Activated gamma-delta T cell treated with anti-CD3 and anti-CD28 coated beads, Interleukin-2, amount 50 U/mL, for 16 hours (primary cell): ENCODE measurements at regions not wholly inside any gene's neighbourhood (a gene's known extent, or its start where the extent isn't known, plus 50 kb on each side); places are given as distances from the start of the nearest gene placed in this dataset.

ENCODE experiments used
- DNase-seq: peaks from one replicate; pipeline ENCODE4 v3.0.0-alpha.2; 2020; ENCODE audit warnings: low read depth

DNA sequence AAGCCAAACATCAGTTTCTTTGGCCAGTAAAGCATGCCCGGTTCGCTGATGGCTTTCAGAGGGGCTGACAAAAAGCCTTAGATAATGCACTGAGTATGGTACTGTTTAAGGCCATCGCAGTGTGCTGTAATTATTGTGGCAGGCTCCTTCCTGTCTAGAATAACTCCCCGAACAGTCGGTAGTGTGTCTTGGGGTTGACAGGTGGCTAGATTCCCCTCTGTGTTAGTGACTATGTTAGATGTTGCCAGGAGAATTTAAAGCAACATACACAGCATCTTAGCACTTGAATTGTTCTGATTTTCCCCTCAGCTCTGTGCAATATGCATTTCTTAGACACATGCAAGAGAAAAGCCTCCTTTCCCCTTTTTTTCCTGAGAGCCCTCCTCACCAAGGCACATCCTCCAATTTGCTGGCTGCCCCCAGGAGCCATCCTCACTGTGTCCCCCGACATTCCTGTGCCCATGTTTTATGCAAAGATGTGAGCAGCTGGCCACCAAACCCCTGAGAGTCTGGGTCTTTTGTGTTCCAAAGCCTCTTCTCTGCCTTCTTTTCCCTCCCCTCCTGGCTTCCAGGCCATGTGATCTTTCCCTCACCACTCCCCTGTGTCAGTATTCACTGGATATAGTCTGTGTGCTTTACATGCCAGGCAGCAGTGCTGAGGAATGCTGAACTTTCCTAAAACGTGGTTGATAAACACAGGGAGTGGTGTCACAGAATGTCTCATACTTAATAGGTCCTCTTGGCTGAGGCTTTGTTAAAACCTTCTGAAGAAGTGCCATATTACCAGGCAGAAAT, 331.5 kb downstream of the HRH4 start:
- DNase-seq = no peak

DNA sequence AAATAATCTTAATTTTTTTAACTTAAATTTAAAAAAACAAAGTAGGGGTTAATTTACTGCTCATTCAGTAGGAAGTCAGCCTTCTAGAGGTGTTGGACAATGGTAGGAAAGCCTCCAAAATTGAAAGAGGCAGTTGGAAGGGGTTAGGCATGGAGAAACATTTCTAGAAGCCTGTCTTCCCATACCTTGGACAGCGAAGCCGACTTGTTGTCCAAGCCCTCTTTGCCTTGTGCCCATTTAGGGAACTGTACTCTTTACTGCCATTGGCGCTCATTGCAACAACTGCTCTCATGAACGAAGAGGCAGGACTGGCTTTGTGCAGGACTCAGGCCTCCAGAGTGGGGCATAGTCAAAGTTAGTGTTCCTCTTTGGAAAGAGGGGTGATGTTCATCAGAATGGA, 333.3 kb downstream of the HRH4 start:
- DNase-seq = no peak

DNA sequence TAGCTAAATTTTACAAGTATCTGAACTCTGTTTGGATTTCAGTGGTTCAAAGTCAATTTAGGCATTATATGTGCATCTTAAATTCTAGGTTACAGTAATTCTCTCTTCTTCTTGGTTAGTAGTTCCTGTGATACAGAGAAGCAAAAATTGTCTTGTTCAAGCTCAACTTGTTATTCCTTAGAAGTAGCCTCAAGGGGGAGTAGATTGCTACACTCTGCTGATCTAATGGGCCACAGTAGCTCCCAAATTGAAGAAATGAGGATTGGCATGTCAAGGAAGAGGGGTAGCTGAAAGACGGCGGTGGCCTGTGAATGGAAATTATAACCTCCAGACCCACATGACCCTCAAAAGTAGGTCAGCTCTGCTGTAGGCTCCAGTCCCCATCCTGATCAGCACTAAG, 334.7 kb downstream of the HRH4 start:
- DNase-seq = no peak

DNA sequence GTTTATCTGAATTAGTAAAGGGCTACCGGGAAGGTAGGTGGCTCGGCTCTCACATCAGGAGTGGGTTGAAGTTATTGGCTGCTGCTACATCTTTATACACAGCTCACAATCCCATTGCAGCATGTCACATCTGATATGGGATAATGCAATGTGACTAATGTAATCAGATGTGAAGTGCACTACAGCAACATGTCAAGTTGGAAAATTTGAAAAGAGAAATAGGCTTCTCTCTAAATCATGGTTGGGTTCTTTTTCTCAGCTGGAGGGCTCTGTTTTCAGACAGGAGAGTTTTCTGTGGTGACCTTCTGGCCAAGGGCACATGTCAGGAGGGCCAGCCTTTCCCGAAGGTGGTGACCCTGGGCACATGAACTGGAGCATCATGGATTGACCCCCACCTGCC, 337.5 kb downstream of the HRH4 start:
- no peak for DNase-seq

DNA sequence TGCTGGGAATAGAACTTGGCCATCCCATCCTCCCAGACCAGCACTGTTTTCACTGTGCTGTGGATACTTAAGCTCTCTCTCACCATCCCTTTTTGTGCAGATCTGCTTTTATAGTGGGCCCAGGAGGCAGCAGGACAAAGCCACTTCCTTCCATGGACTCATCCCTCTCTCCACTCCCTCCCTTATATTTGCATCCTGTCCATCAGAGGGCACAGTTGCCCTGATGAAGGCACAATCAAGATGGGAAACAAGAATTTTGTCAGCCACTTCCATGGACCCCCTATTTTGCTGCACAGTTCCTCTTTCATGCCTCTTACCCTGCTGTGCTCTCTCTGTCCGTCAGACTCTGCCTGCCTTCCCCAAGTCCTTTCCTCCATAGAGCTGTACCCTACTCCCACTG, 338.7 kb downstream of the HRH4 start:
- no peak for DNase-seq

DNA sequence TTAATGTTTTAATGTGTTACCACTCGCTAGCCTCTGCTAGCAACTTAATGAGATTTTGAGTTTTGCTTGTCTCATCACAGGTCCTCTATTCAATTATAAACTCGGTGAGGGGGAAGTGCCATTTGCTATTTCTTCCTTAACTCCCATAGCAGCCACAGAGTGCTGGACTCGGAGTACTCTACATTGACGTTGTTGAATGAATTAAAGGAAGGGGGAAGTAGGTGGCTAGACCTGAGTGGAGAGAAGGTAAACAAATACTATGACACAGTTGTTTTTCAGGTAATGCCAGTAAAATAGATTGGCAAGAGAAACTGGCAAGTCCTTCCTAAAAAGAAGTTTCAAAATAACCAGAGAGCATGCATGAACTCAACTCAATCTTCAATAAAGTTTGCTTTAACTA, 339.3 kb downstream of the HRH4 start:
- DNase-seq = no peak

DNA sequence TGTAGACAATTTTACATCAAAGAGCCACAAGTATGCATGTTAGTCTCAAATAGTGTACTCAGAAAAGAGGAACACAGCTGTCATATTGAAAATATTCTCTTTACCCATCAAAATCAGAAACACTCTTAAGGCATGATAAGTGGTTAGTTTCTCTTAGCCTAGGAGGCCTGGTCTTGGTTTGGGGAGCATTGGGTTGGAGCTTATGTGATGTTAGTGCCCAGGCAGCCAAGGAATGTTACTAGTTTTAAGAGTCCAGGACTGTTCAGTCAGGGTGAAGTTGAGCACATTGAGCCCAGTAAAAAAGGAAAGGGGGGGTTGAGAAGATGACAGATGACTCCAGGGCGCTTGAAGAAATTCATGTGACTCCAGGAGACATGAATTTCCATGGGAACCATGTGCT, 340.6 kb downstream of the HRH4 start:
- DNase-seq = no peak

DNA sequence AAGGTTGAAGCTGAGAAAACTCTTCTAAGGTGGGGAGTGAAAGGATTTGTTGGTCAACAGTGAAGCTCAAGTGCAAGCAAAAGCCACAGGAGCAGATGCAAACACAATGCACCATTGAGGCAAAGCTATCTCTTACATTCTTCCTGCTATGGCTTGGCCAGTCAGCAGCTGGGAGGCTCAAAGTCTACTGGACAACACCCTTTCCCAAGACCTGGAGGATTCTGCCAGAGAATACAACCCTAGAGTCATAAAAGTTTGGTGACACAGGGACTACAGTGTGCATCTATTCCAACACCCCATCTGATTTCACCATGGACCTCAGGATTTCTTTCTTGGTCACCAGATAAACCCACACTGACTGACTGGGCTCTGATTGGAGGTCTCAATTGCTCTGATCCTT, 342.0 kb downstream of the HRH4 start:
- no peak for DNase-seq

DNA sequence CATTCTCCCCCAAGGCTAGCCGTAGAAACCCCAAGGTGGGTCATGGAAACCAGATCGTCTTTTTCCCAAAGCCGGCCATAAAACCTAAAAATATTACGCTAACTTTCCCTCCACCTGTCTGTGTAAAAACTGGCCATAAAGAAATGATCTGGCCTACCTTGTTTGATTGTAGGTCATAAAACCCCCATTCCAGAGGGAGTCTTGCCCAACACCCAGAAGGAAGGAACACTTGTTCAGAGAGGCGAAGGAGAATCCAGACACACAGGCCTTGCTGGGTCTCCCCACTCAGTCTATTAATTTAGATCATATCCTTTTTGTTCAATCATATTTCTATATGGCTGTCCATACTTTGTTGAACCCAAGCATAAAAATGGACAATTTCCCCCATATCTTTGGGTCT, 344.7 kb downstream of the HRH4 start:
- no peak for DNase-seq

DNA sequence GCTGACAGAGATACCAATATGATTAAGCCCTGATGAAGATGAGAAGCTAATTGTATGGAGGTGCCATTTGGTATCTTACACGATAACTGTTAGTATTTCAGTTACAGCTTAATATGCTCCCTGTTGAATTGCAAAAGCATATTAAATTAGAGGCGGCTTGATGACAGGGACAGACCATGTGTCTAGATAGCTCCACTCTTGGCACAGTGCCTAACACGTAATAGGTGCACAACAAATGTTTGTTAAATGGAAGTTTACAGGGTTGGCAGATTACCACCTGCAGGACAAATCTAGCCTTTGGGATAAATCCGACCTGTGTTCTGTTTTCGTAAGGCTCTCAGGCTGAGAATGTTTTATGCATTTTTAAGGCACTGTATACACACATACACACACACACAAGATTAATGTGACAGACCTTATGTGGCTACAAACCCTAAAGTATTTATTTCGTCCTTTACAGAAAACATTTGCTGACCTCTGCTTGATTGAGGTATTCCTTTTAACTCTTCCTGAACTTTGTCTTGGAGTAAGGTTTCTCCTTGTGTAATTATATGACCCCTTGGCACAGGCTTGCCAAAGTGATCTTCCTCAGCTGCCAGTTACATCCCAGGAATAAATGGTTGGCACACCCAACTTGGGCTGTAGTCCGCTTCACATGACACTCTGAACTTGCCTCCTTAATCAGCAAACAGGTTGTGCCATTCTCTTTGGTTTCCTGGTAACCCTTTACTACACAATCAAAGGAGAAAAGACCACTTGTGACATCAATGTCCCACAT, 348.9 kb downstream of the HRH4 start:
- DNase-seq = no peak

DNA sequence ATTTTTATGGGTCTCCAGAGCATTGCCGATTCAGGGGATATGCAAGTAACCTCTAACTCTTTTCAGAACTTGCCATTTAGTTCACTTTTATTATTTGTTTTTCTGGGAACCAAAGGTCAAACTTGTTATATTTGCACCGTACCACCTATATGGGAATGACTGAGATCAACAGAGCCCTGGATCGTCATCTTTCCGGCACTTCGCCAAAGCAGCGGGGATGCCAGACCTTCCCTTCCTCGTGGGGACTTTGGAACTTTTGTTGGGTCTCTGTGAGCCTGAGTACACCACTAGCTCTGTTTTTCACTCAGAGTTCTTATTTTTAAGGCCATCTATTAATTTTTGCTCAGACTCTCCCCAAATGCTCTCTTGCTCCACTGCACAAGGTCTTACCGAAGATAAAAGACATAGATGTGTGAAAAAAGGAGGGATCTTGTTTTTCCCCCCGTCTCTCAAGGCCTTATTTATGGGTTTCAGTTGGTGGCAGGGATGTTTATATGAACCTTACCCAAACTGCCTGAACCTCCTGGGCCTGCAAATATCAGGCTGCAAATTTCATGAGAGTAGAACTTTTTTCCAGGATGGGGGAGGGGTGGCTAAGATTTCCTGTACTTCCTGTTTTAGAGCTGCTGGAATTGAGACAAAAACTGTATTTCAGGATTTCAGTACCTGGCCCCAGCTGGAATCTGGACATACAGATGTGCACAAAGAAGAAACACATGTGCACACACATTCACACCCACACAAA, 350.3 kb downstream of the HRH4 start:
- DNase-seq = no peak

DNA sequence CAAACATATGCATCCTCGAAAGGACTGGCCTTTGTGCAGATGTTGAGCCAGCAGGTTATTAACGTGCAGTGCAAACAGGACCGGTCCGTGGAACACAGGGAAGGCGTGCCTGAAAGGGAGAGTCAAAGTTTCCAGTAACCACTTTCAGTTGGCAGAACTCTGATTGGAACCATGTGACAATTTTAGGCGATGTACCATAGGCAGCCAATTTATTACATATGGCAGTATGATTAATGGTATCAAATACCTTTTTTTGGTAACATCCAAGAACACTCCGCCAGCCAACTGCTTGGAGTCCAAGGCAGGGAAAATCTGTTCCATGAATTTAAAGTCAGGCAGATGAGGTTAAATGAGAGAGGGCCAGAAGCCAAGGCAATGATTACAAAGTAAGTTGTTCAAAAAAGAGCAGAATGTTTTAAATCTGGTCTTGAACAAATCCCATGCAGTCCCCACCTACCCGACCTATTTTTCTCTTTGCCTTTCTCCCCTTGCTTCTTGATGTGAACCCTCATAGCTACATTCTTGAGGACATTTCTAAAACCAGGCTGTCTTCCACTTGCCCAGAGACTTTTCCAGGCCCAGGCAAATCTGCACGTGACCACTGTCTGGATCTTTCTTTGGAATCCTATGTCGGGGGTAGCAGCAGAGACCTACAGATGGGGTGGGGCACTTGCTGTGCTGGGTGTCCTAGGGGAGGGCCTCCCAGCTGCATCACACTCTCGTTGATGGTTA, 351.7 kb downstream of the HRH4 start:
- DNase-seq = no peak

DNA sequence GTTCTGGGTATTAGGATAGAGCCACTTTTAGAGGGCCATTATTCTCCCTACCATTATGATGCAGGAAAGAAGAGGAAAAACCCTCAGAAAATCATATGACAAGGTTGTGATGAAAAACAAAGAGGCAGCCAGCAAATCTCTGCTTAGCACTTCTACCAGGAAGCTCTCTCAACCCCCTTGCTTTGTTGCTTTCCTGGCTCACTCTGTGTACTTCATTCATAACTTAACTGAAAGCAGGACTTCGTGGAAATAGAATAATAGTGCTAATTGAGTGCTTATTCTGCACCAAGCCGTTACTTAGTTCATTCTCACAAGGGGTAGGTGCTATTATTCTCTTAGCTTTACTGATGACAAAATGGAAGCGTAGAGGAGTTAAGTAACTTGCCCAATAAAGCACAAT, 354.1 kb downstream of the HRH4 start:
- DNase-seq = no peak

DNA sequence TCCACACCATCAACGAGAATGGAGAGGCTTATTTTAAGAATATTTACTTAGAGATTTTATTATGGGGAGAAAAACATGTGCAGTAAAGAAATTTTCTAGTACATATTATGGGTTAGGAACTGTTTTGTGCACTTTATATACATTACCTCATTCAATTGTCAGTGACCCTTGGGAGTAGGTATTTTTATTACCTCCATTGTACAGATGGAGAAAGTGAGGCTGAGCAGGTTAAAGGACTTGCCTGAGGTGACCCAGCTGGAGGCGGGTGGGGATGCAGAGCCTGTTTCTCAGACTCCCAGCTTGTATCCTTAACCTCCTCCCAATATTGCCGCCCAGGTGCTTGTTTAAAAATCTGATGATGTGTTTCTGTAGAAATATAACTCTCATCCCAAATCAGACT, 356.7 kb downstream of the HRH4 start:
- DNase-seq = no peak

DNA sequence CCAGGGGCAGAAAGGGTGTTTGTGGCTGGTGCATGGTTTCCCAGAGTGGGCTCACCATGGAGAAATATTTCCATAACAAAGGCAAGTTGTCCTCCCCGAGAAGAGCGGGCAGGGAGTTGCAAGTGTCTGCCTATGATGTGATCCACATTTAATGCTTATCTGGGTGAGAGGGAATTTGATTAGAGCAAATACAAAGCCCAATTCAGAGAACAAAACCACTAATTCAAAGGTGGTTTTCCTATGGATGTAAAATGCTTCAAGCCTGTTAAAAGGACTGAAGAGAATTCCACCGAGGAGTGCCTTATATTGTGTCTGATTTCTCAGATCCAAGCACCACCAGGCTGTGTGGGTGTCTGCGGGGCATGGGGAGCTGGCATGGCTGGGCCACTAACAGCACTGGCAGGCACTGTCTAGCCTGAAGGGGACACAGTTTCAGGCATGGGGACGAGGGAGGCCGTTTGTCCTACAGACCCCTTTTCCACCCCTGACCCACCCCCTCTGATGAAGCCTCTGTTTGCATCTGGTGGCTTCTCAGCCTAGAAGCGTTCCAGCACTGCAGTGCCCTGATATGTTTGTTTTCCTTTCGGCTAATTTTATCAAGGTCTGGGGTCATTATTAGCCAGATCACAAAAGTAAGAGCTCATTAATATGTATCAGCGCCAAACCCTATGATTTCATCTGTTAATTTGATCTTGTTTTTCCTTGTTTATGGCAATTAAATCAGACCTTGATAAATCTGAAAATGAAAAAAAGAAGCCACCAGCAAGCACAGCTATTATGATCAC, 357.3 kb downstream of the HRH4 start:
- no peak for DNase-seq

DNA sequence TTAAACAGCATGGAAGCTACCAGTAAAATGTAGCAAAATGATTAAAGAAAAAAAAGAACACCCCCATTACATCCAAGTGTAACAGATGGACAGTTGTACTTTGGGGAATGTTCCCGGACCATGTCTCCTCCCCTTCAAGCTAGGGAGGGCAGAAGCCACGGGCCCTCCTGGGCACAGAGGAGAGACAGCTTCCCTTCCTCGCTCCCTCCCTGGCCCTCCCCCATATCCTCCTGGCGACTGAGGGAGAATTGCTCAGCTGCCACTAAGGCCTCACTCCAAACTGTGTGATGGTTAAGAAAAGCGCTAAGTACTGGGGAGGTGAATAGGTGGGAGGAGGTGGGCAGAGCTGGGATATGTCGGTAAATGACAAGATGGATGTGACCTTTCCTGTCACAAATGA, 358.0 kb downstream of the HRH4 start:
- DNase-seq = no peak

DNA sequence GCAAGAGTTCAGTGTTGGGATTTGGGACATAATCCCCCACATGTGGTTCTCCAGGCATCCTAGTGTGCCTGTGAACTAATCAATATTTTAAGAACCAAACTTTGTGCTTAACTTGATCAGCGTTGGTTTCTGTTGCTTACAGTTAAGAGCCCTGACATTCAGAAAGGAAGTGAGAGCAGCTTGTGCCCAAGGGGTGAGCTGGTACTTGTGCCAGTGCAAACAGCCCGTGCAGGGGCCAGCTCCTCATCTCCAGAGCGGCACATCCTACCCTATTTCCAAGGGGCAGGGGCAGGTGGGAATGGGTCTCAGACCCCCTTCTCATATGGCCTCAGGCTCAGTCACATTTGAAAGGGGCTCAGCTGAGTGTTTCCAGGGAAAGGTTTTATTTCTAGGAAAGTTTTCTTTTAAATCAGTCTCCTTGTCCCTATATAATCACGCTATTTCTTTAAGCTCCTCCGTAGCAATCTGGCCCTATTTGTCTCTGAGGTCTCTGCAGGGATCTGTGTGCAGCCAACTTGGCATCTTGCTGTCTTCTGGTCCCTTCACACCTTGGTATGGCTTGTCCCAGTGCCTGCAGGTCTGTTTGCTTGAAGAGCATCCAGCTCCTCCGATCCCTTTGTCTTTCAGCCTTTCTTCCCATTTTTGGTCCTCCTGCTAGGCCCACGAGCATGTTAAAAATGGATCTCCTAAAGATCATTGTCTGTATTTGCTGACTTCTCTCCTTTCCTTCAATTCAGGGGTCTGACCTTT, 358.9 kb downstream of the HRH4 start:
- no peak for DNase-seq

DNA sequence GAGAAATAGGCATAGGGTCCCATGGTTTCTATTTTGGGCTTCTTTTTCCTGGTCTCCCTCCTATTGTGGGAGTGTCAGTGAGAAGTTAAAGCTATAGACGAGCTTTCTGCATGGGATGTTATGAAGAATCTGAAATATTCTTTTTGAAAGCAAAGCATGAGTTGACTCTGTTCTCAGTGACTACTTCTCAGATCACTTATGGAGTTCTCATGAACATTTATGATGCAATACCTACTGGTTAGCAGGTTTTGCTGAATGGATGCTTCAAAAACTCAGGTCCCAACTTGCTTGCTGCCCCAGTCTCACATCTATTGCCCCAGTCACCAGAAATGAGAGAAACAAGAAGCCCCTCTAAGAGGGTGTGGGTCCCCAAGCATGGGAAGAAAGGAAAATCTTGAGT, 365.0 kb downstream of the HRH4 start:
- DNase-seq = no peak

DNA sequence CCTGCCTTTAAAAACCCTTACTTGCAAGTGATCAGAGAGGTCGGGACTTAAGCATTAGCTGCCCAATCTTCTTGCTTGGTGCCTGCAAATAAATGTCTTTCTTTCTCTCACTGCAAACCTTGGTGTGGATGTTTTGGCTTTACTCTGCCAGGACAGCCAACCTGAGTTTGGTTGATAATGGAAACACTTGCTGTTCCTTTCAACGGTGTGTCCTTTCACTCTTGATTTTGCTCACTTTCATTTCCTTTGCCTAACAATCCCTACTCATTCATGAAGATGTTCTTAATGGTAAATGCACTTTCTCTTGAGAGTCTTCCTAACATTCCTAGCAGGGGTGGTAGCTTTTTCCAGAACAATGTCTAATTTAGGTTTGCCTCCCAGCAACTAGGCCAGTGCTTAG, 366.2 kb downstream of the HRH4 start:
- DNase-seq = no peak

DNA sequence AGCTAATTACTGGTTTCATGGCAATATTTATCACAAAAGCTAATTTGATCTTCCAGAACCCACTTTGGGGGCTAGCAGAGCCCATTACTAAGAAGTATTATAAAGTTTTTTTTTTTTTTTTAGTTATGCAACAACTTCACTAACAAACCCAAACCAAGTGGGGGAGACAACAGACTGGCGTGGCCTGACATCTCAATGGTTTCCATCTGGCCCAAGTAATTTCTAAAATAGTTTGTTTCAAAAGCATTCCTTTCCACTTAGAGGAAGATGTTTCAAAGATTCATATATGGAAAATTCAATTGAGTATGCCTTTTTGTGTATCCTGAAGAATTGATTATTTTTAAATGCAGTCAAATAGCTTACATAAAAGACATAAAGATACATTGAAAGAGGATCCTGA, 367.1 kb downstream of the HRH4 start:
- no peak for DNase-seq

DNA sequence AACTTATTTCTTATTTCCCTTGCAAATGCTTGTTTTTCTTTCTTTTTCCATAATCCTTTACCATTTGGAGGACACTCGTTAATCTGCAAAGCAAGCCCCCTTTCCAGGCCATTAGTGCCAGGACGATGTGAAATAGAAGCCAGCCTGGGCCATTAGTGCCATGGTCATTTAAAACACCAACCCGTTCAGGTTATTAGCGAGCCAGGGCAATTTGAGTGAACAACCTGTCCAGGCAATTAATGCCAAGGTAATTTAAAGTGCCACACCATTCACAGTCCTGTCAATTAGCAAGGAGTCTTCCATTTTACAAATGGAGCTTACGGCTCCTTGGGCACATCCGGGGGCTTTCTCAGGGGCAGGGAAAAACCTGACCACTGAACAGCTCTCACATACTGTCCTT, 370.6 kb downstream of the HRH4 start:
- no peak for DNase-seq
